Left ventricle myocardium inferior (tissue), 1 donor: ENCODE measurements at regions not wholly inside any gene's neighbourhood (a gene's known extent, or its start where the extent isn't known, plus 50 kb on each side); places are given as distances from the start of the nearest gene placed in this dataset.
"Not testable (repeated sequence)": the region's sequence is repeated elsewhere in the genome, so short reads cannot be mapped to it uniquely, and the experiment has no call there.

Experiments
- DNase-seq: peaks from one replicate; pipeline ENCODE4 v3.0.0-alpha.2; 2020
- H3K27ac ChIP-seq: fragments of 200-600 bp; replicated peaks from 2 replicates; pipeline ENCODE4 v1.8.0; 2021
- H3K27me3 ChIP-seq: fragments of 200-600 bp; 2 replicates; pipeline ENCODE4 v1.8.0; 2021; ENCODE audit warnings: low read depth
- H3K36me3 ChIP-seq: fragments of 200-600 bp; 2 replicates; pipeline ENCODE4 v1.8.0; 2021
- H3K4me1 ChIP-seq: fragments of 200-600 bp; 2 replicates; pipeline ENCODE4 v1.8.0; 2021
- H3K4me3 ChIP-seq: fragments of 200-600 bp; 2 replicates; pipeline ENCODE4 v1.8.0; 2021; ENCODE audit warnings: mild to moderate bottlenecking, moderate library complexity
- H3K9me3 ChIP-seq: fragments of 200-600 bp; replicated peaks from 2 replicates; pipeline ENCODE4 v1.8.0; 2021
- intact Hi-C: fragments of 100-400 bp; cut with micrococcal nuclease; formaldehyde crosslinking; loops from one replicate; pipeline ENCODE4 v1.11.0; 2022
- TF ChIP-seq, protein P1 (sequence below): fragments of 200-600 bp; IDR thresholded peaks from 2 replicates; pipeline ENCODE4 v1.8.0; 2021; ENCODE audit warnings: antibody characterized with exemption, mild to moderate bottlenecking, borderline replicate concordance
- donor health status: DM: no; HTN: yes; CAD: no; lungs with severe emphysema.

DNA sequence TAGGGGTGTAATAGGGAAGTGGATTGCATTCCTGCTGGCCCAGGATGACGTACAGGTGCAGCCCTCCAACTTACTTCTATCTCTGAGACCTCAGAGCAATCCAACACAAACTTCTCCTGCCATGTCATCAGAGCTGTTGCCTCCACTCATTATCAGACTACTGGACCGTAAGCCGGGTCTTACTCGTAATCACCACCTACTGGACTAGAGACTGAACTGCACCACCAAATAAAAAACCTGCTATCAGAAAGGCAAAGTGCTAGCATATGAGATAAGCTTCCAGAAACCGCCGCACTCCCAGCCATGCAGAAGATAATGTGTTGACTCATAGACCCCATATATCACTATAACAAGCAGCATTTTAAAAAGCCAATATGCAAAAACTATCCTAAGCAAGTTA, 102.0 kb downstream of the SLITRK1 start:
- no peaks in the 10 kb centered on the region for H3K27me3 ChIP-seq
- no peaks in the 10 kb centered on the region for H3K36me3 ChIP-seq
- intact Hi-C loops: no loop called here
- no peak overlapping the region for H3K4me3 ChIP-seq
- H3K9me3 ChIP-seq: peaks cover 6% of the 10 kb centered on the region
- H3K27ac ChIP-seq: no peak overlapping the region
- TF ChIP-seq, protein P1, sequence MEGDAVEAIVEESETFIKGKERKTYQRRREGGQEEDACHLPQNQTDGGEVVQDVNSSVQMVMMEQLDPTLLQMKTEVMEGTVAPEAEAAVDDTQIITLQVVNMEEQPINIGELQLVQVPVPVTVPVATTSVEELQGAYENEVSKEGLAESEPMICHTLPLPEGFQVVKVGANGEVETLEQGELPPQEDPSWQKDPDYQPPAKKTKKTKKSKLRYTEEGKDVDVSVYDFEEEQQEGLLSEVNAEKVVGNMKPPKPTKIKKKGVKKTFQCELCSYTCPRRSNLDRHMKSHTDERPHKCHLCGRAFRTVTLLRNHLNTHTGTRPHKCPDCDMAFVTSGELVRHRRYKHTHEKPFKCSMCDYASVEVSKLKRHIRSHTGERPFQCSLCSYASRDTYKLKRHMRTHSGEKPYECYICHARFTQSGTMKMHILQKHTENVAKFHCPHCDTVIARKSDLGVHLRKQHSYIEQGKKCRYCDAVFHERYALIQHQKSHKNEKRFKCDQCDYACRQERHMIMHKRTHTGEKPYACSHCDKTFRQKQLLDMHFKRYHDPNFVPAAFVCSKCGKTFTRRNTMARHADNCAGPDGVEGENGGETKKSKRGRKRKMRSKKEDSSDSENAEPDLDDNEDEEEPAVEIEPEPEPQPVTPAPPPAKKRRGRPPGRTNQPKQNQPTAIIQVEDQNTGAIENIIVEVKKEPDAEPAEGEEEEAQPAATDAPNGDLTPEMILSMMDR: no peak
- H3K4me1 ChIP-seq: no peaks in the 10 kb centered on the region
- DNase-seq: no peak

DNA sequence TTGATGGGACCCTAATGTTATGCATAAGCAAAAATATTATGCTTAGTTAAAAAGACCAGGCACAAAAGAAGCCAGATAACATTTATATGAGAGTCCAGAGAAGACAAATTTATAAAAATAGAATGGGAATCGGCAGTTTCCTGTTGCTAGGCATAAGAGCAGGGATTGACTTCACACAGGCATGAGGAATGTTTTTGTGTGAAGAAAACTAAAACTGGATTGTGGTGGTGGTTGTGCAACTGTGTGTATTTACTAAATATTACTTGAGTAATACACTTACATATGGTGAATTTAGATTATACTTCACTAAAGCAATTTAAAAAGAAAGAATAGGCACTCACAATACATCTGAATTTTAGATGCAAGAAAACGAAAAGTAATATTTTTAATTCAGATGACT, 108.3 kb downstream of the SLITRK1 start:
- Histone ChIP-seq H3K36me3 (no peaks in the 10 kb centered on the region), H3K27ac (no peak overlapping the region), H3K4me1 (no peaks in the 10 kb centered on the region), H3K4me3 (no peak overlapping the region), H3K27me3 (no peaks in the 10 kb centered on the region), H3K9me3 (no peaks in the 10 kb centered on the region)
- intact Hi-C loops: no loop called here
- TF ChIP-seq, protein P1: no peak
- DNase-seq: no peak

DNA sequence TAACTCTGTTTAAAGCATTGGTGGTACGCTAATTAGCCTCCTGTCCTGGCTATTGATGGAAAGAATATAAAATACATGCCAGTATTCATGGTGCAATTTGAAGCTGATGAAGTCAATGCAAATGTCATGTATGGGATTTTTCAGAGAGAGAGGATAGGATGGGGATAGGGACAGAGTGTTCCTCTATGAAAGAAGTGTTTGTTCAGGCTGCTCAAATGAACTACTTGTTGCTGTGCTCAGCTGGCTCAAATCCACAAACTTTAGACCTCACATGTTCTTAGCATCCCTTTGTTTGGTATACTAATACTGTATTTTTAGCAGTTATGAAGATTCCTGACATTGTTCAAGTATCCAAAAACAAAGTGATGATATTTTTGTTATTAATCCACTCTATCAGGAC, 116.5 kb downstream of the SLITRK1 start:
- Histone ChIP-seq H3K36me3 (no peaks in the 10 kb centered on the region), H3K27me3 (no peaks in the 10 kb centered on the region), H3K27ac (no peak overlapping the region), H3K4me1 (no peaks in the 10 kb centered on the region), H3K4me3 (no peak overlapping the region), H3K9me3 (no peaks in the 10 kb centered on the region)
- DNase-seq: no peak
- TF ChIP-seq, protein P1: no peak
- intact Hi-C loops: no loop called here

DNA sequence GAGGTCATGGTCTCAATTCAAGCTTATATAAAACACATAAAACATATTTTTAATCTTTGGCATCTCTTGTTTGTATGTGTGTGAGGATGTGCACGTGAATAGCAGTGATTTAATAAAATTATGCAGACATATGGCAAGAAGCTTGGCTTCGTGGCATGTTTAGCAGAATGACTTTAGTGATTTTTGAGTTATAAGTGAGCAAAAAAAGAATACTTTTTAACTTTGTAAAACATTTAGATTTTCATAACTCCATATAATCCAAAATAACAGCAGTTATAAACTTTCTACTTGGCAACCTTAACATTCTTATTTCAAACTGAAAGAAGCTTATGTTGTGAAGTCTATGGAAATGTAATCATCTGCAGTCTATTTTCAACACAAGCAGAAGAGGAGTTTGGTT, 120.6 kb downstream of the SLITRK1 start:
- H3K36me3 ChIP-seq: no peaks in the 10 kb centered on the region
- DNase-seq: no peak
- no peak overlapping the region for H3K27ac ChIP-seq
- TF ChIP-seq, protein P1: no peak
- H3K9me3 ChIP-seq: peaks cover 29% of the 10 kb centered on the region
- H3K4me3 ChIP-seq: no peak overlapping the region
- intact Hi-C loops: no loop called here
- no peaks in the 10 kb centered on the region for H3K4me1 ChIP-seq
- no peaks in the 10 kb centered on the region for H3K27me3 ChIP-seq

DNA sequence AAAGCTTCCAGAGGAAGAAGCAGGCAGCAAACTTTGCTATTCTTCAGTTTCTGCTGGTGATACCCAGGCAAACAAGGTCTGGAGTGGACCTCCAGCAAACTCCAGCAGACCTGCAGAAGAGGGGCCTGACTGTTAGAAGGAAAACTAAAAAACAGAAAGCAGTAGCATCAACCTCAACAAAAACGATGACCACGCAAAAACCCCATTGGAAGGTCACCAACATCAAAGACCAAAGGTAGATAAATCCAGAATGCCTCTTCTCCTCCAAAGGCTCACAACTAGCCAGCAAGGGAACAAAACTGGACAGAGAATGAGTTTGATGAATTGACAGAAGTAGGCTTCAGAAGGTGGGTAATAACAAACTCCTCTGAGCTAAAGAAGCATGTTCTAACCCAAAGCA, 127.1 kb downstream of the SLITRK1 start:
- H3K4me1 ChIP-seq, H3K27ac ChIP-seq, DNase-seq, H3K4me3 ChIP-seq, H3K36me3 ChIP-seq, intact Hi-C loops, H3K27me3 ChIP-seq: not testable (repeated sequence)
- peaks cover 52% of the 10 kb centered on the region for H3K9me3 ChIP-seq

DNA sequence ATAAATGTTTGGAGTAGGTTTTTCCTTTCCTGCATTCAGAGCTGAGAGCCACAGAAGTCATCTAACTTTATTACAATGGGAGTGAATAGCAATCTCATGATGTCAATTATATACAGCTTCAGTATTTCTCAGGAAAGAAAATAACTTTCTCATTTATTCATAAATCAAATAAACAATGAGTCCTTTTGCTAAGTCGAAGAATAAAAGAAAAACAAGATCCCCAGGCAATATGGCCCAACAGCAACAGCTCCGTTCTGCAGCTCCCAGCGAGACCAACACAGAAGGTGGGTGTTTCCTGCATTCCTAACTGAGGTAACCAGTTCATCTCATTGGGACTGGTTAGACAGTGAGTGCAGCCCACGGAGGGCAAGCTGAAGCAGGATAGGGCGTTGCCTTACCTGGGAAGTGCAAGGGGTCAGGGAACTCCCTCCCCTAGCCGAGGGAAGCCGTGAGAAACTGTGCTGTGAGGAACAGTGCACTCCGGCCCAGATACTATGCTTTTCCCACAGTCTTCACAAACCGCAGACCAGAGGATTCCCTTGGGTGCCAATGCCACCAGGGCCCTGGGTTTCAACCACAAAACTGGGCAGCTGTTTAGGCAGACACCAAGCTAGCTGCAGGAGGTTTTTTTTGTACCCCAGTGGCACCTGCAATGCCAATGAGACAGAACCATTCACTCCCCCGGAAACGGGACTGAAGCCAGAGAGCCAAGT, 128.2 kb downstream of the SLITRK1 start:
- no peak for DNase-seq
- intact Hi-C loops: no loop called here
- H3K4me3 ChIP-seq: no peak overlapping the region
- no peaks in the 10 kb centered on the region for H3K4me1 ChIP-seq
- peaks cover 44% of the 10 kb centered on the region for H3K9me3 ChIP-seq
- no peak overlapping the region for H3K27ac ChIP-seq
- H3K27me3 ChIP-seq: no peaks in the 10 kb centered on the region
- no peaks in the 10 kb centered on the region for H3K36me3 ChIP-seq
- TF ChIP-seq, protein P1: no peak
